ENCODE measurements at regions not wholly inside any gene's neighbourhood (a gene's known extent, or its start where the extent isn't known, plus 50 kb on each side); places are given as distances from the start of the nearest gene placed in this dataset.

DNA sequence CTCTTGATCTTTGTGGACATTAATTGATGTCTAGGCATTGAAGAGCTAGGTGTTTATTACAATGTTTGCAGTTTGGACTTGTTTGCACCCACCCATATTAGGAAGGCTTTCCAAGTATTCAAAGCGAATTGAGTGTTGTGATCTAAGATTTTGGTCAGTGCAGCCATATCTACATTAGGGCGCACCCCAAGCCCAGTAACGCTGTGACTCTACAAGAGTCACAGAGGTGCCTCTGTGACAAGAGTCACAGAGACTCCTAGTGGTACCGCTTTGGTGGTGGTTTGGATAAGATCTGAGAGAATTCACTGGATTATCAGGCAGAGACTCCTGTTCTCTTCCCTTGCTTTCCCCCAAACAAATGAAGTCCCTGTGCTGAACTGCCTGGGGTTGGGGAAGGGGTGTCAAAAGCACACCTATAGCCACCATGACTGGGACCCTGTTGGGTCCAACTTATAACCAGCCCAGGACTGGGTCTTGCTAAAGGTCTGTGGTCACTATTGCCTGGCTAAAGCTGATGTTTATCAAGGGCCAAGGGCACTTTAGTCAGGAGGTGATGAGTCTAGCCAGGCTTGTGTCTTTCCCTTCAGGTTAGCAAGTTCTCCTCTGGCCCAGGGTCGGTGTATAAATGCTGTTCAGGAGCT is 114.1 kb upstream of the RIOK2 start:
- TF ChIP-seq BCL11B (tag by site-specific recombination; IDR thresholded peaks at IDR 0.05; ENCODE audit: low read depth) (no peak), ZNF747 (tag by site-specific recombination; IDR thresholded peaks at IDR 0.05) (no peak), ZNF404 (tag by site-specific recombination; IDR thresholded peaks at IDR 0.05) (no peak)
- TF ChIP-seq, protein P1, sequence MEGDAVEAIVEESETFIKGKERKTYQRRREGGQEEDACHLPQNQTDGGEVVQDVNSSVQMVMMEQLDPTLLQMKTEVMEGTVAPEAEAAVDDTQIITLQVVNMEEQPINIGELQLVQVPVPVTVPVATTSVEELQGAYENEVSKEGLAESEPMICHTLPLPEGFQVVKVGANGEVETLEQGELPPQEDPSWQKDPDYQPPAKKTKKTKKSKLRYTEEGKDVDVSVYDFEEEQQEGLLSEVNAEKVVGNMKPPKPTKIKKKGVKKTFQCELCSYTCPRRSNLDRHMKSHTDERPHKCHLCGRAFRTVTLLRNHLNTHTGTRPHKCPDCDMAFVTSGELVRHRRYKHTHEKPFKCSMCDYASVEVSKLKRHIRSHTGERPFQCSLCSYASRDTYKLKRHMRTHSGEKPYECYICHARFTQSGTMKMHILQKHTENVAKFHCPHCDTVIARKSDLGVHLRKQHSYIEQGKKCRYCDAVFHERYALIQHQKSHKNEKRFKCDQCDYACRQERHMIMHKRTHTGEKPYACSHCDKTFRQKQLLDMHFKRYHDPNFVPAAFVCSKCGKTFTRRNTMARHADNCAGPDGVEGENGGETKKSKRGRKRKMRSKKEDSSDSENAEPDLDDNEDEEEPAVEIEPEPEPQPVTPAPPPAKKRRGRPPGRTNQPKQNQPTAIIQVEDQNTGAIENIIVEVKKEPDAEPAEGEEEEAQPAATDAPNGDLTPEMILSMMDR (tag by site-specific recombination; IDR thresholded peaks at IDR 0.05) = peak; percentile 48; the same call in 1 of the 2 replicates
- TF ChIP-seq, protein P2, sequence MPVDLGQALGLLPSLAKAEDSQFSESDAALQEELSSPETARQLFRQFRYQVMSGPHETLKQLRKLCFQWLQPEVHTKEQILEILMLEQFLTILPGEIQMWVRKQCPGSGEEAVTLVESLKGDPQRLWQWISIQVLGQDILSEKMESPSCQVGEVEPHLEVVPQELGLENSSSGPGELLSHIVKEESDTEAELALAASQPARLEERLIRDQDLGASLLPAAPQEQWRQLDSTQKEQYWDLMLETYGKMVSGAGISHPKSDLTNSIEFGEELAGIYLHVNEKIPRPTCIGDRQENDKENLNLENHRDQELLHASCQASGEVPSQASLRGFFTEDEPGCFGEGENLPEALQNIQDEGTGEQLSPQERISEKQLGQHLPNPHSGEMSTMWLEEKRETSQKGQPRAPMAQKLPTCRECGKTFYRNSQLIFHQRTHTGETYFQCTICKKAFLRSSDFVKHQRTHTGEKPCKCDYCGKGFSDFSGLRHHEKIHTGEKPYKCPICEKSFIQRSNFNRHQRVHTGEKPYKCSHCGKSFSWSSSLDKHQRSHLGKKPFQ (tag by site-specific recombination; IDR thresholded peaks at IDR 0.05) = no peak
